ENCODE measurements at regions not wholly inside any gene's neighbourhood (a gene's known extent, or its start where the extent isn't known, plus 50 kb on each side); places are given as distances from the start of the nearest gene placed in this dataset.

GRCh38 chr6:67412035-67412434 is 1223.0 kb upstream of the ADGRB3 start:
- Histone ChIP-seq H3K4me2 (ENCODE audit: low read depth, low read length) (no peak overlapping the region), H3K4me3 (ENCODE audit: low read length) (no peak overlapping the region), H2AFZ (ENCODE audit: low read length) (no peak overlapping the region), H3K4me1 (ENCODE audit: low read length) (no peaks in the 10 kb centered on the region), H3K9me2 (replicated peaks; ENCODE audit: insufficient read depth, low read length) (no peaks in the 10 kb centered on the region), H3K9ac (ENCODE audit: low read length) (no peak overlapping the region), H3K36me3 (replicated peaks; ENCODE audit: insufficient read depth, low read length) (no peaks in the 10 kb centered on the region), H3K27me3 (replicated peaks; ENCODE audit: insufficient read depth, low read length) (no peaks in the 10 kb centered on the region), H4K20me1 (ENCODE audit: insufficient read depth, low read length) (no peaks in the 10 kb centered on the region), H3F3A (ENCODE audit: insufficient read depth, low read length) (no peaks in the 10 kb centered on the region), H3K27ac (ENCODE audit: low read length) (no peak overlapping the region), H3K79me2 (ENCODE audit: low read length) (no peaks in the 10 kb centered on the region), H3K9me3 (replicated peaks; ENCODE audit: insufficient read depth, low read length) (no peaks in the 10 kb centered on the region)
- no peak for TF ChIP-seq CTCF (IDR thresholded peaks at IDR 0.05; ENCODE audit: low read length)
- TF ChIP-seq EZH2 (optimal IDR thresholded peaks at IDR 0.05; ENCODE audit: low read depth, low read length): no peak
- no peak for TF ChIP-seq EZH2phosphoT487 (IDR thresholded peaks at IDR 0.05; ENCODE audit: low read length)
- no peak for DNase-seq

GRCh38 chr6:67411036-67411435 is 1224.0 kb upstream of the ADGRB3 start:
- Histone ChIP-seq H4K20me1 (ENCODE audit: insufficient read depth, low read length) (no peaks in the 10 kb centered on the region), H3K9ac (ENCODE audit: low read length) (no peak overlapping the region), H3K27me3 (replicated peaks; ENCODE audit: insufficient read depth, low read length) (no peaks in the 10 kb centered on the region), H3K4me1 (ENCODE audit: low read length) (no peaks in the 10 kb centered on the region), H3K36me3 (replicated peaks; ENCODE audit: insufficient read depth, low read length) (no peaks in the 10 kb centered on the region), H3K9me2 (replicated peaks; ENCODE audit: insufficient read depth, low read length) (no peaks in the 10 kb centered on the region), H3K79me2 (ENCODE audit: low read length) (no peaks in the 10 kb centered on the region), H3F3A (ENCODE audit: insufficient read depth, low read length) (no peaks in the 10 kb centered on the region), H2AFZ (ENCODE audit: low read length) (no peak overlapping the region), H3K27ac (ENCODE audit: low read length) (no peak overlapping the region), H3K4me2 (ENCODE audit: low read depth, low read length) (no peak overlapping the region), H3K4me3 (ENCODE audit: low read length) (no peak overlapping the region), H3K9me3 (replicated peaks; ENCODE audit: insufficient read depth, low read length) (no peaks in the 10 kb centered on the region)
- TF ChIP-seq CTCF (IDR thresholded peaks at IDR 0.05; ENCODE audit: low read length) (no peak), EZH2phosphoT487 (IDR thresholded peaks at IDR 0.05; ENCODE audit: low read length) (no peak), EZH2 (optimal IDR thresholded peaks at IDR 0.05; ENCODE audit: low read depth, low read length) (no peak)
- no peak for DNase-seq

- Histone ChIP-seq H2AFZ (ENCODE audit: low read length) (no peak overlapping the region), H3K9ac (ENCODE audit: low read length) (no peak overlapping the region)
- TF ChIP-seq CTCF (IDR thresholded peaks at IDR 0.05; ENCODE audit: low read length): no peak
- no peak for TF ChIP-seq EZH2 (optimal IDR thresholded peaks at IDR 0.05; ENCODE audit: low read depth, low read length)
- TF ChIP-seq EZH2phosphoT487 (IDR thresholded peaks at IDR 0.05; ENCODE audit: low read length): no peak
Measured at GRCh38 chr6:67394254-67394653, 1240.8 kb upstream of the ADGRB3 start.

More at GRCh38 chr6:67394254-67394653, 1240.8 kb upstream of the ADGRB3 start:
- Histone ChIP-seq H3K27ac (ENCODE audit: low read length) (no peak overlapping the region), H3K27me3 (replicated peaks; ENCODE audit: insufficient read depth, low read length) (no peaks in the 10 kb centered on the region), H3K79me2 (ENCODE audit: low read length) (no peaks in the 10 kb centered on the region), H3K9me3 (replicated peaks; ENCODE audit: insufficient read depth, low read length) (no peaks in the 10 kb centered on the region), H3F3A (ENCODE audit: insufficient read depth, low read length) (no peaks in the 10 kb centered on the region), H3K4me1 (ENCODE audit: low read length) (no peaks in the 10 kb centered on the region), H3K9me2 (replicated peaks; ENCODE audit: insufficient read depth, low read length) (no peaks in the 10 kb centered on the region), H3K36me3 (replicated peaks; ENCODE audit: insufficient read depth, low read length) (no peaks in the 10 kb centered on the region), H3K4me2 (ENCODE audit: low read depth, low read length) (no peak overlapping the region), H3K4me3 (ENCODE audit: low read length) (no peak overlapping the region), H4K20me1 (ENCODE audit: insufficient read depth, low read length) (no peaks in the 10 kb centered on the region)
- DNase-seq: no peak
